Astrocyte of the spinal cord (primary cell): ENCODE measurements at regions not wholly inside any gene's neighbourhood (a gene's known extent, or its start where the extent isn't known, plus 50 kb on each side); places are given as distances from the start of the nearest gene placed in this dataset.

Experiments
- DNase-seq: peaks from one replicate; pipeline ENCODE4 v3.0.0; 2011; ENCODE audit warnings: low read depth, low spot score
- H3K4me3 ChIP-seq: 2 replicates; pipeline ENCODE4 v1.5.1; 2011; ENCODE audit warnings: low read depth, mild to moderate bottlenecking, low read length, moderate library complexity
- in situ Hi-C: cut with HindIII; loops from 2 replicates; pipeline ENCODE4 v1.10.0; 2017; ENCODE audit warnings: low sequenced_read_pairs
- TF ChIP-seq, protein P1 (sequence below): IDR thresholded peaks from 2 replicates; pipeline ENCODE4 v1.5.1; 2012; ENCODE audit warnings: low read depth, mild to moderate bottlenecking, low read length, inconsistent platforms

GRCh38 chr10:111357859-111358258, 281.0 kb downstream of the ADRA2A start:
- in situ Hi-C loops, result no loop called here
- no peak for DNase-seq
- no peak overlapping the region for H3K4me3 ChIP-seq
- TF ChIP-seq, protein P1, sequence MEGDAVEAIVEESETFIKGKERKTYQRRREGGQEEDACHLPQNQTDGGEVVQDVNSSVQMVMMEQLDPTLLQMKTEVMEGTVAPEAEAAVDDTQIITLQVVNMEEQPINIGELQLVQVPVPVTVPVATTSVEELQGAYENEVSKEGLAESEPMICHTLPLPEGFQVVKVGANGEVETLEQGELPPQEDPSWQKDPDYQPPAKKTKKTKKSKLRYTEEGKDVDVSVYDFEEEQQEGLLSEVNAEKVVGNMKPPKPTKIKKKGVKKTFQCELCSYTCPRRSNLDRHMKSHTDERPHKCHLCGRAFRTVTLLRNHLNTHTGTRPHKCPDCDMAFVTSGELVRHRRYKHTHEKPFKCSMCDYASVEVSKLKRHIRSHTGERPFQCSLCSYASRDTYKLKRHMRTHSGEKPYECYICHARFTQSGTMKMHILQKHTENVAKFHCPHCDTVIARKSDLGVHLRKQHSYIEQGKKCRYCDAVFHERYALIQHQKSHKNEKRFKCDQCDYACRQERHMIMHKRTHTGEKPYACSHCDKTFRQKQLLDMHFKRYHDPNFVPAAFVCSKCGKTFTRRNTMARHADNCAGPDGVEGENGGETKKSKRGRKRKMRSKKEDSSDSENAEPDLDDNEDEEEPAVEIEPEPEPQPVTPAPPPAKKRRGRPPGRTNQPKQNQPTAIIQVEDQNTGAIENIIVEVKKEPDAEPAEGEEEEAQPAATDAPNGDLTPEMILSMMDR, result no peak

- H3K4me3 ChIP-seq, result no peak overlapping the region
- no peak for DNase-seq
- TF ChIP-seq, protein P1, result peak; percentile 12
- in situ Hi-C loops, result no loop called here
These were observed 283.6 kb downstream of the ADRA2A start for GRCh38 chr10:111360260-111360925.

DNA sequence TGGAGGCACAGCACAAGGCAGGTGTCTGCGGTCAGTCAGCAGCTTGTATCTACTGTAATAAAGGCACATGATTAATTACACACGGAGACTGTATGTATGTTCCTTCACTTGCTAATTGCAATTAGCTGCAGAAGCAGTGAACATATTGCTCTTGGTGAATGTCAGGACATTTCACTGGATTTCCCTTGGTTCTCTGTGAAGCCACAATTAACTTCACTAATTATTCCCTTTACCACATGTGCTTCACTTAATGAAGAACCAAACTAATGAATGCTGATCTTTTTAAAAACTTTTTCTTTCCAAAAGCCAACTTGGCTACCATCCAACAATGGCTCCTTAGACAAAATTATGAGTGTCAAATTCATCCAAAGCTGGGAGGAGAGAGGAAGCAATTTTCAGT, 290.7 kb downstream of the ADRA2A start:
- DNase-seq, result no peak
- TF ChIP-seq, protein P1, result no peak
- H3K4me3 ChIP-seq, result no peak overlapping the region
- in situ Hi-C loops, result no loop called here

DNA sequence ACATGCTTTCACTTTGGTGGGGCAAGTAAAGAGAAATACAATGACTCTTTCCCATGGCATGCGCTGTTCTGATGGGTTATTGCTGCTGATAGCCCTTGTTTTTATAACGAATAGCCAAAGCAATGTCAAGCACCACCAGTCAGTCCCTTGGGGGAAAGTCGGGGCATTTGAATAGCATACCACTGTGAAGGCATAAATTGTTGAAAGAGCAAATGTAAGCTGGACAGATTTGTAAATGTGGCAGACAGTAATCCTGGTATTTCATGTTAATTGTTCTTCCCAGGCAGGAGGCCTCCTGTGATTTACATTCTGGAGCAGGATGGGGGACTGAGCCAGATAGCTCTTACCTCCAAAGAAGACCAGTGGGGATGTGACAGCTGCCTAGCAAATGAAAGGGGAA, 293.3 kb downstream of the ADRA2A start:
- TF ChIP-seq, protein P1, result no peak
- no peak overlapping the region for H3K4me3 ChIP-seq
- in situ Hi-C loops, result no loop called here
- no peak for DNase-seq

GRCh38 chr10:111373696-111374095, 296.9 kb downstream of the ADRA2A start:
- H3K4me3 ChIP-seq, result no peak overlapping the region
- no peak for DNase-seq
- in situ Hi-C loops, result no loop called here
- TF ChIP-seq, protein P1, result no peak

DNA sequence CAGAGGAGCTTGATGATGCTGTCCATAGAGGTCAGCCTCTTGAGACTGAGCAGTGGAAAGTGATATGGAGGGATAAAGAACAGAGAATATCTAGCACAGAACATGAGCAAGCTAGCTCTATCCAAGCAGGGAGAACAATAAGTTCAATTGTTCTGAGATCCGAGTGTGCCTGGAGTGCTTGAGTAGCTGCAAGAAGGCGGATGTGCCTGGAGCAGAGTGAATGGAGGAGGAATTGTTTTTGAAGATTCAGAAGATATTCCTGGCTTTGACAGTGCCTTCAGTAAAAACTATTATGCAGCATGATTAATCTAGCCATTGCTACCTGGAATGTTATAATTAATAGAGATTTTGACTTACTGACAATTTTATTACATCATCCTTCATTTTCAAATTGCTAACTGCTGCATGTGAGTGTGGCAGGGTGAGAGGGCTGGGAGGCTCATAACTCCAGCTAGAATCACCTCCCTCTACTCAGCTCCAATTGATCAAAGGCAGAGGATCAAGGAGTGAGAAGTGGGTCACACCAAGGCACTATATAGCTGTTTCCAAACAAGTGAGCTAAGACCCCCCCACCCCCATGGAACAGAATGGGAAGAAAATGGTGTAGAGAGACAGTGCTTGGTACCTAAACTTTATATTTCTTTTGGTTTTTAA, 302.8 kb downstream of the ADRA2A start:
- TF ChIP-seq, protein P1, result no peak
- in situ Hi-C loops, result no loop called here
- no peak overlapping the region for H3K4me3 ChIP-seq
- no peak for DNase-seq
